ENCODE measurements at regions not wholly inside any gene's neighbourhood (a gene's known extent, or its start where the extent isn't known, plus 50 kb on each side); places are given as distances from the start of the nearest gene placed in this dataset.
"Not testable (repeated sequence)": the region's sequence is repeated elsewhere in the genome, so short reads cannot be mapped to it uniquely, and the experiment has no call there.

- no peak overlapping the region for H3K9ac ChIP-seq (ENCODE audit: low read length)
- H3K4me3 ChIP-seq (replicated peaks in 1 of 2; ENCODE audit: low read depth in 1 of 2, low read length in 2 of 2): no peak overlapping the region
- no peaks in the 10 kb centered on the region for H3K4me1 ChIP-seq (ENCODE audit: control insufficient read depth in 1 of 2, insufficient read depth in 2 of 2, low read length in 2 of 2)
- no peaks in the 10 kb centered on the region for H3K9me2 ChIP-seq (ENCODE audit: insufficient read depth)
- H3K79me2 ChIP-seq (ENCODE audit: insufficient read depth, low read length): no peaks in the 10 kb centered on the region
- H3K4me2 ChIP-seq (ENCODE audit: low read length): no peak overlapping the region
- H3K27me3 ChIP-seq (ENCODE audit: insufficient read depth, low read length): no peaks in the 10 kb centered on the region
- TF ChIP-seq MAX (IDR thresholded peaks at IDR 0.05) (no peak), ATF3 (IDR thresholded peaks at IDR 0.05) (no peak), EGR1 (IDR thresholded peaks at IDR 0.05; ENCODE audit: low read depth) (no peak), YY1 (IDR thresholded peaks at IDR 0.05; ENCODE audit: extremely low read depth, insufficient replicate concordance, low read depth, low read length) (no peak), EZH2 (IDR thresholded peaks at IDR 0.05) (no peak), ELF1 (IDR thresholded peaks at IDR 0.05; ENCODE audit: borderline replicate concordance, low read depth) (no peak), SP1 (IDR thresholded peaks at IDR 0.05; ENCODE audit: low read depth) (no peak), POLR2A (IDR thresholded peaks at IDR 0.05; ENCODE audit: borderline replicate concordance, extremely low read depth, insufficient read depth, insufficient read length) (no peak), SRF (IDR thresholded peaks at IDR 0.05; ENCODE audit: low read depth) (no peak)
- intact Hi-C loops (cut with micrococcal nuclease): no loop called here
- H3K9me3 ChIP-seq (ENCODE audit: control insufficient read depth in 1 of 2, insufficient read depth in 1 of 2, low read depth in 1 of 2, low read length in 2 of 2): peaks cover 10 to 11% of the 10 kb centered on the region in 2 experiments; a peak in 2 of 4 replicates
- BruUV-seq (replicated peaks): no TSS peak
- CTCF ChIA-PET: no interaction called here
- no peaks in the 10 kb centered on the region for H4K20me1 ChIP-seq (ENCODE audit: insufficient read depth)
- no peak for DNase-seq (ENCODE audit: low read depth, low spot score)
- no peak overlapping the region for H2AFZ ChIP-seq (ENCODE audit: low read depth, low read length, poor library complexity, severe bottlenecking)
- RAD21 ChIA-PET (ENCODE audit: low non-redundant PET in 1 of 2, low total read pairs in 2 of 2, uncharacterized antibody in 2 of 2, unreplicated experiment in 2 of 2): no interaction called here
- POLR2A ChIA-PET: no interaction called here
- H3K27ac ChIP-seq (ENCODE audit: low read depth, low read length): no peak overlapping the region
- H3K36me3 ChIP-seq (ENCODE audit: control insufficient read depth in 1 of 2, insufficient read depth in 2 of 2, low read length in 2 of 2): no peaks in the 10 kb centered on the region
- ATAC-seq: no peak
Measured at GRCh38 chr15:23869396-23869795, 182.3 kb upstream of the NDN start.

- POLR2A ChIA-PET; intact Hi-C loops (cut with micrococcal nuclease); H3K4me2 ChIP-seq (ENCODE audit: low read length): not testable (repeated sequence)
Measured at GRCh38 chr15:23873613-23874012, 186.5 kb upstream of the NDN start.

More at GRCh38 chr15:23873613-23874012, 186.5 kb upstream of the NDN start:
- CTCF ChIA-PET; H3K27ac ChIP-seq (ENCODE audit: low read depth, low read length); BruUV-seq (replicated peaks); ATAC-seq; RAD21 ChIA-PET (ENCODE audit: low non-redundant PET in 1 of 2, low total read pairs in 2 of 2, uncharacterized antibody in 2 of 2, unreplicated experiment in 2 of 2); H2AFZ ChIP-seq (ENCODE audit: low read depth, low read length, poor library complexity, severe bottlenecking); H3K4me3 ChIP-seq (replicated peaks in 1 of 2; ENCODE audit: low read depth in 1 of 2, low read length in 2 of 2); DNase-seq (ENCODE audit: low read depth, low spot score); H4K20me1 ChIP-seq (ENCODE audit: insufficient read depth); H3K4me1 ChIP-seq (ENCODE audit: control insufficient read depth in 1 of 2, insufficient read depth in 2 of 2, low read length in 2 of 2); H3K36me3 ChIP-seq (ENCODE audit: control insufficient read depth in 1 of 2, insufficient read depth in 2 of 2, low read length in 2 of 2); H3K9ac ChIP-seq (ENCODE audit: low read length); H3K9me2 ChIP-seq (ENCODE audit: insufficient read depth); H3K27me3 ChIP-seq (ENCODE audit: insufficient read depth, low read length); H3K79me2 ChIP-seq (ENCODE audit: insufficient read depth, low read length): not testable (repeated sequence)
- H3K9me3 ChIP-seq (ENCODE audit: control insufficient read depth in 1 of 2, insufficient read depth in 1 of 2, low read depth in 1 of 2, low read length in 2 of 2): peaks cover 0 to 40% of the 10 kb centered on the region in 2 experiments; a peak in 2 of 4 replicates

Data from HCT116 (cell line).